ENCODE measurements at regions not wholly inside any gene's neighbourhood (a gene's known extent, or its start where the extent isn't known, plus 50 kb on each side); places are given as distances from the start of the nearest gene placed in this dataset.

DNA sequence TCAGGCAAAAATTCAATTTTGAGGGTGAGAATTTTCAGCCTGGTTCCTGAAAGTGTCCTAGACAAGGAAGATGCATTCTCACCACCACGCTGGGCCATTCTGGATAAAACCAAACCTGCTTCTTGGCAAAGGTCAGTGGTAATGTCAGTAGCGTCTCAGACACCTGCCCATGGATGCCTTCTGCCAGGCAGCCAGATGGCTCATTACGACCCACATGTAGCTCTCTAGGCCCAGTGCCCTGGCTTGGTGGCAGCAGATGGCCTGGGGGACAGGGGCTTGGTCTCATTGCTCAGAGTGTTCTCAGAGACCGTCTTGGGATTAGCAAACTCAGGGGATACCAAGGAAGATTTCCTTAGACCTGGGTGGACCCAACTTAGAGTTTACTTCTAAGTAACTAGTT lies 105.1 kb downstream of the ARF6 start:
- Histone ChIP-seq H3K27ac (ENCODE audit: low read depth, low read length) (no peak overlapping the region), H3K4me3 (ENCODE audit: low read depth in 1 of 5, low read length in 5 of 5) (no peak overlapping the region), H3K4me1 (ENCODE audit: control insufficient read depth in 5 of 5, insufficient read depth in 5 of 5, low read length in 5 of 5) (peaks cover 9 to 50% (median 42%) of the 10 kb centered on the region in 5 donors), H3K9me3 (ENCODE audit: control insufficient read depth in 5 of 5, low read length in 5 of 5) (no peaks in the 10 kb centered on the region), H3K36me3 (ENCODE audit: control insufficient read depth in 5 of 5, insufficient read depth in 5 of 5, low read length in 5 of 5) (no peaks in the 10 kb centered on the region), H3K27me3 (ENCODE audit: control insufficient read depth in 5 of 5, insufficient read depth in 4 of 5, low read length in 5 of 5) (no peaks in the 10 kb centered on the region), H3K9ac (ENCODE audit: low read length in 5 of 5) (no peak overlapping the region)

DNA sequence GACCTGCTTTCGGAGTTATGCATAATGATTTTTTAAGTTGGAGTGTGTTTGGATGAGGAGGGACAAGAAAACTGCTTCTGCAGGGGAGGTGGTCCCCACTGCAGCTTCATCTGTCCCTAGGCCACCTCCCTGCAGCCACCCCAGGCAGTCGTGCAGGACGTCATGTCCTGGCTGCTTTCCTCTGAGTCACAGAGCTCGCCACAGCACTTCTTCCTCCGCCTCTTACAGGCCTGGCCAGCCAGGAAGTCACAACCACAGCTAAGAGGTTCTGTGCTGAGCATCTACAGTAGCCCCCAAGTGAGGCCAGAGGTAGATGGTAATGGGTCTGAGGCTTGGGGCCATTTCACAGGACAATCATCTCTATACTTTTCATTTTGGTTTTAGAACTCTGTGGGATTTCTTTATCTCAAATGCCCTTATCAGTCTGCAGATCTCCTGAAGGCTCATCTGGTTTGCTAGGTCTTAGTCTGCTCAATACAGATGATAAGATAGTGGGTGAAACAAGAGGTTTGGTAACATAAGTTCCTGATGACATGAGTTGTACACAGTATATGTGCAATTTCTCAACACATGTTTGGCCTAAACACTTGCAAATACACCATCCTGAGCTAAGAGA lies 106.4 kb downstream of the ARF6 start:
- H3K9me3 ChIP-seq (ENCODE audit: control insufficient read depth in 5 of 5, low read length in 5 of 5): no peaks in the 10 kb centered on the region
- peak overlapping the region in 1 of 5 donors; percentile 9 for H3K4me3 ChIP-seq (ENCODE audit: low read depth in 1 of 5, low read length in 5 of 5)
- H3K27ac ChIP-seq (ENCODE audit: low read depth, low read length): peak overlapping the region; percentile 83
- peaks cover 9 to 60% (median 52%) of the 10 kb centered on the region in 5 donors for H3K4me1 ChIP-seq (ENCODE audit: control insufficient read depth in 5 of 5, insufficient read depth in 5 of 5, low read length in 5 of 5)
- H3K27me3 ChIP-seq (ENCODE audit: control insufficient read depth in 5 of 5, insufficient read depth in 4 of 5, low read length in 5 of 5): no peaks in the 10 kb centered on the region
- H3K36me3 ChIP-seq (ENCODE audit: control insufficient read depth in 5 of 5, insufficient read depth in 5 of 5, low read length in 5 of 5): no peaks in the 10 kb centered on the region
- peak overlapping the region in 2 of 5 donors; percentile 26 to 55 for H3K9ac ChIP-seq (ENCODE audit: low read length in 5 of 5)

DNA sequence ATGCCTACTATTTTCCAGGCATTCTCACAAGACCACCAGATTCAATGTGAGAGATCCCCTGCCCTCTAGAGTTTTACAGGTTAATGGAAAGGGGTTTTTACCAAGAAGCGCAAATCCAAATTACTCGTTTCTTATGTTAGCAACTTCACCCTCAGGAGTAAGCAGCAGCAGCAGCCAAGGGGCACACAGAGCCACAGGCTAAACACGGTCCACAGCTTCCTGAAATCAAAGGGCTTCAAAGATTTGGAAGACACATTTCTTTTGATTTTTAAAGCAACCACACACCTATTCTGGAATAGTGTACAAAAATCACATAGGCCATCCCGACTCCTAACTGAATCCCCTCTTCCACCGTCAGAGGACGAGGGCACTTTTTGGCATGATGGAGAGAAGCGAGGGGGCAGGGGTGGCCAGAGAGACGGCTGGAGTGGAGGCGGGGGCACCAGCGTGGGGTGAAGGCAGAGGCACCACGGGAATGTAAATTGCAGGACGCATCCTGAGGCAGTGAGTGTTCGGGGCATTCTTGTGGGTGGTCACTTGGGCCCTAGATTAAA lies 107.0 kb downstream of the ARF6 start:
- Histone ChIP-seq H3K4me1 (ENCODE audit: control insufficient read depth in 5 of 5, insufficient read depth in 5 of 5, low read length in 5 of 5) (peaks cover 9 to 56% (median 52%) of the 10 kb centered on the region in 5 donors), H3K27ac (ENCODE audit: low read depth, low read length) (peak overlapping the region; percentile 83), H3K36me3 (ENCODE audit: control insufficient read depth in 5 of 5, insufficient read depth in 5 of 5, low read length in 5 of 5) (no peaks in the 10 kb centered on the region), H3K9ac (ENCODE audit: low read length in 5 of 5) (peak overlapping the region in 4 of 5 donors; percentile 37 to 60 (median 54)), H3K9me3 (ENCODE audit: control insufficient read depth in 5 of 5, low read length in 5 of 5) (no peaks in the 10 kb centered on the region), H3K4me3 (ENCODE audit: low read depth in 1 of 5, low read length in 5 of 5) (peak overlapping the region in 4 of 5 donors; percentile 14 to 45 (median 31)), H3K27me3 (ENCODE audit: control insufficient read depth in 5 of 5, insufficient read depth in 4 of 5, low read length in 5 of 5) (no peaks in the 10 kb centered on the region)

DNA sequence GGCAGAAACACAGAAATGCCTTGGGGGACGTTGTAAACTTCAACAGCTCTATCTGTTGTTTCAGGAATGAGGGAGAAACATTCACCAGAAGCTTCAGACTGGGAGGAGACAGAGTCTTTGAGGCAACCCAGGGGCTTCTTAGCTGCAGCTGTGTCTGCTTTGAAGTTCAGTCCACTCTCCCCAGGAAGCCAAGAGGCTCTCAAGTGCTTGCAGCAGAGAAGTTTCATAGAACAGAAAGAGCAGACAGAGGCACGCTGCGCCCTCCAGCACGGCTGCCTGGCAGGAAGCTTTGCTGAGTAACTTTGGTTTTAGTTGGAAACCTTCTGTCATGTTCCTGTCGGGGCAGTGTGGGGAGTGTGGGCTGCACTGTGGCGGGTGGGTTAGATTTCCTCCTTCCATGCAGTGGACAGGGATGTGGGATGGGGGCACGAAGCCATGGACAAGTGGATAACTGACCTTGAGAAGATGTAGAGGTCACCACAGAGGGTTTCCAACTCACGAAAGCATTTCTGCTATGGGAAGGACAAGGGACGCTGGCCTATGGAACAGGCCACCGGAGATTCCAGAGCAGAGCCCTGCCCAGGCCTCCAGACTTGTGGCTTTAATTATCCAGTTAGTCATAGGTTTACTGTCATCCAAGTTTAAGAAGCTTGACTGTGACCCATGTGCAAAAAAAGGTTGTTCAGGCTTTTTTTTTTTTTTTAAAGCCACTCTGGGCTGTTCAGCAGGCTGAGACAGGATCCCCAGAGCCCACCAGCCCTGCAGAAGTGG lies 107.7 kb downstream of the ARF6 start:
- Histone ChIP-seq H3K9me3 (ENCODE audit: control insufficient read depth in 5 of 5, low read length in 5 of 5) (no peaks in the 10 kb centered on the region), H3K27me3 (ENCODE audit: control insufficient read depth in 5 of 5, insufficient read depth in 4 of 5, low read length in 5 of 5) (no peaks in the 10 kb centered on the region), H3K36me3 (ENCODE audit: control insufficient read depth in 5 of 5, insufficient read depth in 5 of 5, low read length in 5 of 5) (no peaks in the 10 kb centered on the region), H3K4me3 (ENCODE audit: low read depth in 1 of 5, low read length in 5 of 5) (peak overlapping the region; percentile 1 to 45 (median 31)), H3K4me1 (ENCODE audit: control insufficient read depth in 5 of 5, insufficient read depth in 5 of 5, low read length in 5 of 5) (peaks cover 9 to 56% (median 51%) of the 10 kb centered on the region in 5 donors), H3K27ac (ENCODE audit: low read depth, low read length) (peak overlapping the region; percentile 83), H3K9ac (ENCODE audit: low read length in 5 of 5) (peak overlapping the region in 4 of 5 donors; percentile 37 to 60 (median 54))

DNA sequence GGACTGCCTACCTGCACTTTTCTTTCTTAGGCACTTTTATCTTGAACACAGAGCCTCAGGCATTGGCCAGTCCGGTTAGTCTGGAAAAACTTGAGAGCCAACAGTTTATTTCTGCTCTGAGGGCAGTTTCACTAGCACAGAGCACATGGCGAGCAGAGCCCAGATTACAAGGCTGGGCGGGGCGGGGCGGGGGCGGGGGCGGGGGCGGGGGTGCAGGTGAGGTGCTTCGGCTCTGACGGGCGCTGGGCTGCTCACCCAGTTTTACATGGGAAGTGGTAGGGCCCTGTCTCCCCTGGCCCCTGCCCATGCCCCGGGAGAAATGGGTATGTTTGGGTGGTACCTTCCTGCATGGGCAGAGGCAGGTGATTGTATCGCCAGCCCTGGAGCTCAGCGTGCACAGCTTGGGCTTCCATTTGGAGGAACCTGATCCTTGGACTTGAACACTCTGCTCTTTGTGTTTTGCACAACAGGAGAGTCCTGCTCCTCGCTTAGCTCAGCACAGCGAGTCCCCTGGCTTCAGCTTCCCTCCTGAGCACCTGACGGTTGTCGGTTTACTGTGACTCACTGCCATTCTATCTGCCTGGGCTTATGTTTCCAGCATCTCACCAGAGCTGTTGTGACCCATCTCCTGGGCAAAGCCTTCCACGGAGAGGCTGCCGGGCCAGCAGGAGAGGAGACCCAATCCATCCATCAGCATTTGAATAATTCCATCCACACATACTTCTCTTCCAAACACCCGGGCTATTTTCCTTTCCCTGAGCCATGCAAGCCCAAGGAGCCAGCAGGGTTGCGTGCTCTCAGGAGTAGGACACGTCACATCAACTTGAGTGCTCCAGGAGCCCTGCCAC lies 108.5 kb downstream of the ARF6 start:
- no peak overlapping the region for H3K9ac ChIP-seq (ENCODE audit: low read length in 5 of 5)

DNA sequence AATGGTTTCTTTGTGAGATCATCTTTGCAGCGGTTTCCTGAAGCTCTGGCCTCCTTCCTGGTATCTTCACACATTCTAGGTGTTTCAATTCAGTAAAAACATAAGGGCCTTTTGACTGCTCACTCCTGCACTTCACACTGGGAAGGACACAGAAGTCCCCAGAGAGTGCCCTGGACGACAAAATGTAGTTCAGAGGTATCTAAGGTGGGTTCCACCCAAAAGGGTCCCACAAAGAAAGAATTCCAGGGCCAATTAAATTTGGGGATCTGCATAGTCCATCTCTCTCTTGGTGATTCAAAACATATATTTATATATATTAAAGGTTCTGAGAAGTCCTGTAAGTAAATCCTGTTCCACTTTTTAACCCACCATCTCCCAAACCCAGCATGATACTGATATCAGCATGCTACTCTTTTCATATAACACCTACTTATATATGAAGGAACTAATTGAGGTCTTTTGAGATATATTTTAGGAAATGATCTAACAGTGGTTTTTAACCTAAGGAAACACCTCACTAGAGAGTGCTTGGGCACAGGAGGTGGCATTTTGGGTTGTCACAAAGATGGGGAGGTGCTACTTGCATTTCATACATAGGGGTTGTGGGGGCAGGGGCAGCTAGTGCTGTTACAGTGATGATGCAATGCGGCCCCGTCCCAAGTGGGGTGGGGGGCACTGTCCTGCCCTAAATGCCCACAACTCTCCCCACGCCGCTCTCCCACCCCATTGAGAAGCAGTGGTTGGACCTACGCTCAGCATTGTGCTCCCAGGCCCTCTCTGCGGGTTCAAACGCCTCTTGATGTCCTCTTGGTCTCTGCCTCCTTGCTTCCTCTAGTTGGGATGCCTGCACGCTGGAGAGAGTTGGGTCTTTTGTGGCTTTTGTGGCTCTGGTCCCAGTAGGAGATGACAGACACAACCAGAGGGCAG lies 109.4 kb downstream of the ARF6 start:
- Histone ChIP-seq H3K4me1 (ENCODE audit: control insufficient read depth in 5 of 5, insufficient read depth in 5 of 5, low read length in 5 of 5) (peaks cover 9 to 56% (median 51%) of the 10 kb centered on the region in 5 donors), H3K9me3 (ENCODE audit: control insufficient read depth in 5 of 5, low read length in 5 of 5) (no peaks in the 10 kb centered on the region), H3K27ac (ENCODE audit: low read depth, low read length) (peak overlapping the region; percentile 81), H3K4me3 (ENCODE audit: low read depth in 1 of 5, low read length in 5 of 5) (peak overlapping the region; percentile 69 to 76 (median 71)), H3K27me3 (ENCODE audit: control insufficient read depth in 5 of 5, insufficient read depth in 4 of 5, low read length in 5 of 5) (no peaks in the 10 kb centered on the region), H3K9ac (ENCODE audit: low read length in 5 of 5) (peak overlapping the region; percentile 4 to 76 (median 71)), H3K36me3 (ENCODE audit: control insufficient read depth in 5 of 5, insufficient read depth in 5 of 5, low read length in 5 of 5) (no peaks in the 10 kb centered on the region)

More for the DNA sequence above, 108.5 kb downstream of the ARF6 start:
- peaks cover 9 to 56% (median 51%) of the 10 kb centered on the region in 5 donors for H3K4me1 ChIP-seq (ENCODE audit: control insufficient read depth in 5 of 5, insufficient read depth in 5 of 5, low read length in 5 of 5)
- no peaks in the 10 kb centered on the region for H3K36me3 ChIP-seq (ENCODE audit: control insufficient read depth in 5 of 5, insufficient read depth in 5 of 5, low read length in 5 of 5)
- H3K27me3 ChIP-seq (ENCODE audit: control insufficient read depth in 5 of 5, insufficient read depth in 4 of 5, low read length in 5 of 5): no peaks in the 10 kb centered on the region
- peak overlapping the region; percentile 83 for H3K27ac ChIP-seq (ENCODE audit: low read depth, low read length)
- no peaks in the 10 kb centered on the region for H3K9me3 ChIP-seq (ENCODE audit: control insufficient read depth in 5 of 5, low read length in 5 of 5)
- no peak overlapping the region for H3K4me3 ChIP-seq (ENCODE audit: low read depth in 1 of 5, low read length in 5 of 5)

DNA sequence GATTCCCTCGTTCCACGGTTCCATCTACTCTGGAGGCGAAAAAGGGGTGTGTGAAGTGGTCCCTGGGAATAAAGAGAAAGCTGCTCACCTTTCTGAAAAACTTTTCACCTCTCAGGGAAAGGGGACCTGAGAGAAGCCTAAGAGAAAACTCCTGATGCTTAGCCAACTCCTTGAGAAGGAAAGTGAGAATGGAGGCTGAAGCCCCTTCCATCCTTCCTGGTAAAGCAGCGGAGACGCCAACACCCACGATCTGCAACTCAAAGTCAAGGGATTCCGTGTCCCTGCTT lies 110.0 kb downstream of the ARF6 start:
- H3K9ac ChIP-seq (ENCODE audit: low read length in 5 of 5): peak overlapping the region; percentile 4 to 76 (median 71)
- H3K4me3 ChIP-seq (ENCODE audit: low read depth in 1 of 5, low read length in 5 of 5): peak overlapping the region; percentile 69 to 76 (median 71)
- H3K4me1 ChIP-seq (ENCODE audit: control insufficient read depth in 5 of 5, insufficient read depth in 5 of 5, low read length in 5 of 5): peaks cover 9 to 56% (median 51%) of the 10 kb centered on the region in 5 donors
- no peaks in the 10 kb centered on the region for H3K9me3 ChIP-seq (ENCODE audit: control insufficient read depth in 5 of 5, low read length in 5 of 5)
- H3K27me3 ChIP-seq (ENCODE audit: control insufficient read depth in 5 of 5, insufficient read depth in 4 of 5, low read length in 5 of 5): no peaks in the 10 kb centered on the region
- H3K27ac ChIP-seq (ENCODE audit: low read depth, low read length): peak overlapping the region; percentile 81
- H3K36me3 ChIP-seq (ENCODE audit: control insufficient read depth in 5 of 5, insufficient read depth in 5 of 5, low read length in 5 of 5): no peaks in the 10 kb centered on the region

DNA sequence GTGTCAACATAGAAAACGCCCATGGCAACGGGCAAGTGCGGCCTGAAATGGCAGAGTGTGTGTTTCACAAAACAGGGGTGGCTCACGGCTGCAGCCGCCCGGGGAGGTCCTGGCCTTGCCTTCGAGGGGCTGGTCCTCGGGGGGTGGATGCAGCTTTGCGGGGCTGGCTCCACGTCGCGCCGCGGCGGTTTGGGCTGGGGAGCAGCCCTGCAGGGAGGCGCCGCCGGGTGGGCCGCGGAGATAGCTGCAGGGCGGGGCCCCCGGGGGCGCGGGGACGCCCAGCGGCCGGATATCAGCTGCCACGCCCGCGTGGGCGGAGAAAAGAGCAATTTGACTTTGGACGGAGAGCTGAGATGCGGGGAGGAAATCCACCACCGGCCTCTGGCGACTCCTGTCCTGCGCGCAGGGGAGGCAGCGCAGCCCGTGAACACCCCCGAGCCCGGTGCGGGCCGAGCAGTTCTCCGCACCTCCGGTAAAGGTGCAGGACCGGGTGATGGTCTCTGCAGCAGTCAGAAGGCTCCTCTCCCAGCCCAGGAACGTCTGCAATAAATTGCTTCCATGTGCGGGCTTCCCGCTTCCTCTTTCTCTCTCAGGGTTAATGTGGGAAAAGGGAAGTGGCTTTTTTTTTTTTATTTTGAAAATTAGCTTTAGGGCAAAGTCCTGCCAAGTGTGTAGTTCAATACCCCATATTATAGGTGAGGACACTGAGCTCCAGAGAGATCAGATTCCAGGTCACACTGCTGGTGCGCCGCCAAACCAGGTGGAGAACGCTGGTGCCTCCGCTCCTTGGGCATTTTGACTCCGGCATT lies 110.5 kb downstream of the ARF6 start:
- H3K9me3 ChIP-seq (ENCODE audit: control insufficient read depth in 5 of 5, low read length in 5 of 5): no peaks in the 10 kb centered on the region
- H3K27ac ChIP-seq (ENCODE audit: low read depth, low read length): peak overlapping the region; percentile 81
- no peaks in the 10 kb centered on the region for H3K27me3 ChIP-seq (ENCODE audit: control insufficient read depth in 5 of 5, insufficient read depth in 4 of 5, low read length in 5 of 5)
- H3K9ac ChIP-seq (ENCODE audit: low read length in 5 of 5): peak overlapping the region; percentile 67 to 78 (median 76)
- peaks cover 9 to 56% (median 51%) of the 10 kb centered on the region in 5 donors for H3K4me1 ChIP-seq (ENCODE audit: control insufficient read depth in 5 of 5, insufficient read depth in 5 of 5, low read length in 5 of 5)
- H3K4me3 ChIP-seq (ENCODE audit: low read depth in 1 of 5, low read length in 5 of 5): peak overlapping the region; percentile 70 to 77 (median 76)
- H3K36me3 ChIP-seq (ENCODE audit: control insufficient read depth in 5 of 5, insufficient read depth in 5 of 5, low read length in 5 of 5): no peaks in the 10 kb centered on the region

Measured in subcutaneous abdominal adipose tissue (tissue), 5 donors.